NCI-H69 (cell line): ENCODE measurements at regions not wholly inside any gene's neighbourhood (a gene's known extent, or its start where the extent isn't known, plus 50 kb on each side); places are given as distances from the start of the nearest gene placed in this dataset.
"Not testable (repeated sequence)": the region's sequence is repeated elsewhere in the genome, so short reads cannot be mapped to it uniquely, and the experiment has no call there.

Source experiments
- DNase-seq: peaks from one replicate; lab custom pipeline; 2025; lab: John Stamatoyannopoulos, UW

DNA sequence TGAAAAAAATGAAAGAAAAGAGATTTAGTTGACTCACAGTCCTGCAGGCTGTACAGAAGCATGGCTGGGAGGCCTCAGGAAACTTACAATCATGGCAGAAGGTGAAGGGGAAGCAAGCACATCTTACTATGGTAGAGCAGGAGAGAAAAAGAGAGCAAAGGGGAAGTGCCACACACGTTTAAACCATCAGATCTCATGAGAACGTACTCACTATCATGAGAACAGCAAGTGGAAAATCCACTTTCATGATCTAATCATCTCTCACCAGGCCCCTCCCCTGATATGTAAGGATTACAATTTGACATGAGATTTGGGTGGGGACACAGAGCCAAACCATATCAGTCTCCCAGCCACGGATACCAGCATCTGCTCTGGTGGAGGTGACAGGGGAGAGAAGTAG, 50.8 kb upstream of the CPOX start:
- DNase-seq, result no peak

DNA sequence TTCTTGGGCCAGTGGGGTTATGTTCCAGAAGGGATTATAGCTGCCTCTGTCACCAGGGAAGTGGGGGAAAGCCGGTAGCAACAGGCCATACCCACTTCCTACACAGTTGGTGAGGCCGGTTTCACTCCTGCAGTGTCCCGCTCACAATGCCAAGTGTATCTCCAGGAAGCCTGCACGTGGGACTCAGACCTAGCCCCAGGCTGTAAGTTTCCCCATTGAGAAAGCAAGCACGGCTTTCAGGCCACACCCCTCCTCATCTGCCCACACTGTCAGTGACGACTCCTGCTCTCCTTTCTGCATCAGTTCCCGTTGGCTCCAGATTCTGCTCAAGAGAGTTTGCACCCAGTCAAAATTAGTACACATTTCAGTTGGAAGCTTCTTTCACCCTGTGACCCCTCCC, 51.6 kb upstream of the CPOX start:
- peak; percentile 56 for DNase-seq

DNA sequence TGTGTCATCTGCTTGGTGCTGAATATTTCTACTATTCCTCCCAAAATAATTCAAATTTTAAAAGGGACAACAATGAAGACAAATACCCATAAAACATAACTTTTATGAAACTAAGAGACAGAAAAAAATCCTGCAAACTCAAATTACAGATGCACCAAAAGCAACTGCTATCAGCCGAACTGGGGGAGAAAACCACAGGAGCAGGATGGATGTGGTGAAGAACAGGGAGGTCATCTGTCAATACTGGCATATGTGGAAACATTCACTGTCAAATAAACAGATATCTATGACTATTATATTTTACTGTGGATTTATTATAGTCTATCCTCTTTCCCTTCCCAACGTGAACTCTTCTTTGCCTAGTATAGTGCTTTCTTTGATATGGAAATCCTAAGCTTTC, 53.3 kb upstream of the CPOX start:
- DNase-seq, result no peak

DNA sequence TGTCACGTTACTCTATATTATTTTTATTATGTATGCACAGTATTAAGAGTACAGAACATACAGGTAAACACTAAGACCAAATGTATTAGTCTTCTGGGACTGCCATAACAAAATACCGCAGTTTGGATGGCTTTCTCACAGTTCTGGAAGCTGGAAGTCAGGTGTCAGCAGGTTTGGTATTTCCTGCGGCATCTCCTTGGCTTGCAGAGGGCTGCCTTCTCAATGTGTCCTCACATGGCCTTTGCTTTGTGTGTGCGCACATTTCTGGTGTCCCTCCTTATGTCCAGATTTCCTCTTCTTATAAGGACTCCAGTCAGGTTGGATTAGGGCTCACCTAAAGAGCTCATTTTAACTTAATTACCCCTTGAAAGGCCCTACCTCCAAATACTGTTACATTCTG, 53.8 kb upstream of the CPOX start:
- DNase-seq, result no peak

DNA sequence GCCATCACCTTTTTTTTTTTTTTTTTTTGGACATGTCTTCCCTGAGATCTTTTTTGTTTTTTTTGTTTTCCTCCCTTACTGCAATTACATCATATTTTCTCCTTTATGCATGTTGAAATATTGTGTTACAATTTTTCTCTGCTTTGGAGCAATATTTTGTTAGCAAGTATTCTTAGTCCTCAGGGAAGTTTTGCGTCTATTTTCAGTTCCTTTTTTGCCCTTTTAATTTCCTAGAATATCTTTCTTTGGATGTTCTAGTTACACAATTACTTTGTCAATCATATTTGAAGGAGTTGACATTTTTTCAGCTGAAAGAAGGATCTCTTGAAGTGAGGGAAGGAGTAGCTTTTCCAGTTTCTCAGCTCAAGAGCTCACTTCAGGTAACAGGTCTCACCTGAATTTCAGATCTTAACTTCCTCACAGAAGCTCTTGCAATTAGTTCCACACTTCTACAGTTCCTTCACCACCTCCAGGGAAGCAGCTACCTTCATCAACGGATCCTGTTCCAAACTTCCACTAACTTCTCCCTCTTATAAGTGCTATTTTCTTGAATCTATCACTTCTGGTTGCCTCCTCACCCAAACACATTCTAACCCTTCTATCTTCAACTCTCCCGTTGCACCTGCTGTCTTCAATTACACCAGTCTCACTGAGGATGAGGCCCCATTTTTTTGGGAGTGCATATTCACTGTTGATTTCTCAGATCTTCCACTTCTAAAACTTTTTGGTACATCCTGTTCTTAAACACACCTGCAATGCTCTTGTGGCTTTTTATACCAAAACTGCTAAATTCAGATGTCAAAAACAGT, 57.8 kb upstream of the CPOX start:
- DNase-seq, result no peak

DNA sequence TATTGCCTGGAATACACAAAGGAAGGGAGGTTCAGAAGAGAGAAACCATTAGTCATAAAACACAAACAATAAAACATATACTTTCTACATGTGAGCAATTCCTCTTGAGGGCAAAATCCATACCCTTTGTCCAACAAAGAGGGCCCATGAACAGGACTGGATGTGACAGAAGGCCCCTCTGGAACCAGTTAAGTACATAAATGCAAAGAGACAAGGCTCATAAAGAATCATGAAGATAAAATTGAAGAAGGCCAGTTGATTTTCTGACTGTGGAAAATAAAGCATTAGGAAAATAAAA, 58.3 kb upstream of the CPOX start:
- DNase-seq, result no peak

DNA sequence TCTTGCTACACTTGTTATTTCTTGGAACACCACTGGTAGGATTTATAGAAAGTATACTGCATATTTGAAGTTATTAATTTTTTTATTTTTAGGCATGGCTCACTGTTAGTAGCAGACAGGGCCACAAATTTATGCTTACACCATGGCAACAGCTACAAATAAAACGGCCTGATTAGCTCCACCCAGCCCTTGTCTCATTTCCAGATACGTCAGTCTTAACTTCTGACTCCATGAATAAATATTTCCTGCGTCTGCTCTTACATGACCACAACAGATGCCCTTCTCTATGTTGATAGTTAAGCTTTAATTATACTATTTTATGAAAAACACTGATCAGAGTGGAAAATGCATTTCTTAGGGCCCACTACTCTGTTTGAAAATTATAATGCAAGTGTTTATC, 62.3 kb upstream of the CPOX start:
- no peak for DNase-seq

DNA sequence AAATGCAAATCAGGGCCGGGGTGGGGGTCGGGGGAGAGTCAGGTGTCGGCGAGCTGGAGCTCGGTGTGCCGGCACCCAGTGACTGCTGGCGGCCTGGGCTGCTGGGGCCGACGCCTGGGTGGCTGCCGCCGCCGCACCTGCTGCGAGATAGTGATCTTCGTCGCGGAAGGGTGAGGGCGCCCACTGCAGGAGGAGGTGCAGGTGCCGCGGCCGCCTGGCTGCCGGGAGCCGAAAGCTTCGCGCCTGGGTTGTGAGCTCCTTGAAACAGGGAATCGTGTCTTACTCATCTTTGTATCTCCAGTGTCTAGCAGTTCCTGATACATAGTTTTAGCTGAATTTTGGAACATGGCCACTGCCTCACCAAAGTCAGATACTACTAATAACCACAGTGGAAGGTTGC, 64.0 kb upstream of the CPOX start:
- no peak for DNase-seq

DNA sequence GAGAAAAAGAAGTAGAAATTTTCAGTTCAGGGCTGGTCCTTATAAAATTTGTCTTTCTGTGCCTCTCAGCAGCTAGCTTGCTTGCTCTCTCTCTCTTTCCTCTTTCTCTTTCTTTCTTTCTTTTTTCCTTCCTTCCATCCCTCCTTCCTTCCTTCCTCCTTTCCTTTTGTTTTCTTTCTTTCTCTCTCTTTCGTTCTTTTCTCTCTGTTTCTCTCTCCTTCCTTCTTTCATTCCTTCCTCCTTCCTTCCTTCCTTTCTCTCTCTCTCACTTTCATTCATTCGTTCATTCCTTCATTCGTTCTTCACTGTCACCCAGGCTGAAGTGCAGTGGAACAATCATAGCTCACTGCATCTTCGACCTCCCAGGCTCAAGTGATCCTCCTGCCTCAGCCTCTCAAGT, 69.3 kb upstream of the CPOX start:
- no peak for DNase-seq

DNA sequence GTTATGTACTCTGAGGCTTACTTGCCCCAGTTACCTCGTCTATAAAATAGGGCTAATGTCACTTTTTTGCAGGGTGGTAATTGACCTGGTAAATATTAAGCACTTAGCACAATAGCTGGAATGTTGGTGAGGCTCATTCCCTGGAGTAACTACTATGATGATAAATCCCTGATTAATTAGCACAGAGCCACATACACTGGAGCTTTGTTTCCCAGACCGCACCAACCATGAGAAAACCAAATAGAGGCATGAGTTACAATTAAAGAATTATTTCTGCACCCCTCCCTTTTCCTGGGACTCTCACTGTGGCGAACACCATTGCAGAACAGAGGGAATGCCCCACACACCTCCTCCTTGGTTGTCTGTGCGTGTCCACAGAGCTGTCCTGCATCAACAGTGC, 76.6 kb upstream of the CPOX start:
- no peak for DNase-seq

DNA sequence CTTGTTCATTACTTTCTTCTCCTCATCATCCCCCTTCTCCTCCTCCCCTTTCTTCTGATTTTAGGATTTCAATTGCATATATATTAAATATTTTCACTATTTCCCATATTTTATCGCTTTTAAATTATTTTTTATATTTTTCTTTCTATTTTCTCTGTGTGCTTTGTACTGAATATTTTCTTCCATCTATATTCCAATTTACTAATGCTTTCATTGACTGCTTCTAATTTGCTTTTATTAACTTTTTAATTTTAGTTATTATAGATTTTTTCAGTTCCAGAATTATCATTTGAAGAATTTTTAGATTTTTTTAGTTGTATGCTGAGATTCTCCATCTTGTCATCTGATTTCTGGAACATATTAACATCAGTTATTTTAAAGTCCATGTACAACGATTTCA, 83.2 kb upstream of the ST3GAL6 start:
- no peak for DNase-seq

DNA sequence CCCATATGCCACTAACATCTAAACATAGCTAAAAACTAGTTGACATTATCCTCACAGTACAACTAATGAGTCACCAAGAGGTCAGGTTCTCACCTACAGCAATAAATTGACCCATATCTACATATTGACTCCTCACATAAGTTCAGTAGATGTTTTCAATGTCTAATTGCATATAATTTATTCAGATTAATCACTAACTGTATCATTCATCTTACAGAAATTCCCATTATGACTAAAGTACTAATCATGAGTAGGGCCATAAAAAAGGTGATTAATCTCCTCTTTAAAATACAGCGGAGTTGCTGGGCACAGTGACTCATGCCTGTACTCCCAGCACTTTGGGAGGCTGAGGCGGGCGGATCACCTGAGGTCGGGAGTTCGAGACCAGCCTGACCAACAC, 82.4 kb upstream of the ST3GAL6 start:
- DNase-seq, result no peak

DNA sequence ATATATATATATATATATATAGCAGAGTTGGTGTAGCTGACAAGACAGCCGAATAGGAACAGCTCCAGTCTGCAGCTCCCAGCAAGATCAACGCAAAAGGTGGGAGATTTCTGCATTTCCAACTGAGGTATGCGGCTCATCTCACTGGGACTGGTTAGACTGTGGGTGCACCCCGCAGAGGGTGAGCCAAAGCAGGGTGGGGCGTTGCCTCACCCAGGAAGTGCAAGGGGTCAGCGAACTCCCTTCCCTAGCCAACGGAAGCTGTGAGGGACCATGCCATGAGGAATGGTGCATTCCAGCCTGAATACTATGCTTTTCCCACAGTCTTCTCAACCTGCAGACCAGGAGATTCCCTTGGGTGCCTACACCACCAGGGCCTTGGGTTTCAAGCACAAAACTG, 81.7 kb upstream of the ST3GAL6 start:
- no peak for DNase-seq

DNA sequence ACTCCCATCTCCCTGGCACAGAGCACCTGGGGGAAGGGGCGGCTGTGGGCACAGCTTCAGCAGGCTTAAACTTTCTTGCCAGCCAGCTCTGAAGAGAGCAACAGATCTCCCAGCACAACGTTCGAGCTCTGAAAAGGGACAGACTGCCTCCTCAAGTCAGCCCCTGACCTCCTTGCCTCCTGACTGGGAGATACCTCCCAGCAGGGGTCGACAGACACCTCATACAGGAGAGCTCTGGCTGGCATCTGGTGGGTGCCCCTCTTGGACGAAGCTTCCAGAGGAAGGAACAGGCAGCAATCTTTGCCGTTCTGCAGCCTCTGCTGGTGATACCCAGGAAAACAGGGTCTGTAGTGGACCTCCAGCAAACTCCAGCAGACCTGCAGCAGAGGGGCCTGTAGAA, 80.7 kb upstream of the ST3GAL6 start:
- not testable (repeated sequence) for DNase-seq

DNA sequence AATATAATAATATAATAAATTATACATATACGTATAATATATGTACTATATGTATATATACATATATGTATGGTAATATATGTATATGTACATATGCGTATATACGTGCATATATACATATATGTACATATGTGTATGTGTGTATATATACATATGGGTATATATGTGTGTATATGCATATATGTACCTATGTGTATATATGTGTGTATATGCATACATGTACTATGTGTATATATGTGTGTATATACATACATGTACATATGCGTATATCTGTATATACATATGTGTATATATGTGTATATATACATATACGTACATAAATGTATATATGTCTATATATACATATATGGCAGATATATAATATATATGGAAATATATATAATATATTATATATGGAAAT, 74.8 kb upstream of the ST3GAL6 start:
- DNase-seq, result no peak

DNA sequence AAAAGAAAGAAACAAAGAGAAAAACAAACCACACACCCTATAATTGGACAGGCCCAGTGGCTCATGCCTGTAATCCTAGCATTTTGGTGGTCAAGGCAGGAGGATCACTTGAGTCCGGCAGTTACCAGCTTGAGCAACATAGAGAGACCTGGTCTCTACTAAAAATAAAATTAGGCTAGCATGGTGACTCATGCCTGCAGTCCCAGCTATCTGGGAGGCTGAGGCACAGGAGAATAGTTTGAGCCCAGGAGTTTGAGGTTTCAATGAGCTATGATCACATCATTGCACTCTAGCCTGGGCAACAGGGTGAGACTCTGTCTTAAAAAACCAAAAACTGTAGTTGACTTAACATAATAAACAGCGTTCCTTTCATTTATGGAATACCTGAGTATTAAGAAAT, 72.3 kb upstream of the ST3GAL6 start:
- no peak for DNase-seq

DNA sequence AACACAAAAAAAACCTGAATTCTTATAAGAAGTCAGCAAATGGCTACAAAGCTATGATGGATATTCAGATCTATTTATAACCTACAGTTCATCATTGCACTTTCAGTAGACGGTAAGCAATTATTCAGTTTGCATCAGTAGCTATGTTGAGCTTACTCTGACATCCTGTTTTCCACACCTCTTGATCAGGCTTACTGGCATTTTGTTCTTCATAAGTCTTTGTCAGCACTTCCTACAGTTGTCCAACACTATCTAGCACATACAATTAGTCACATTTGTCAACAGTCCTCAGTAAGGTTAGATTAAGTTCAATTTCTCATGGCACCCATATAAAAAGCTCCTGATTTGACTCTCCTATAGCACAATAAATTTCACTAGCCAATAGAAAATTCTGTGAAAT, 71.2 kb upstream of the ST3GAL6 start:
- no peak for DNase-seq

DNA sequence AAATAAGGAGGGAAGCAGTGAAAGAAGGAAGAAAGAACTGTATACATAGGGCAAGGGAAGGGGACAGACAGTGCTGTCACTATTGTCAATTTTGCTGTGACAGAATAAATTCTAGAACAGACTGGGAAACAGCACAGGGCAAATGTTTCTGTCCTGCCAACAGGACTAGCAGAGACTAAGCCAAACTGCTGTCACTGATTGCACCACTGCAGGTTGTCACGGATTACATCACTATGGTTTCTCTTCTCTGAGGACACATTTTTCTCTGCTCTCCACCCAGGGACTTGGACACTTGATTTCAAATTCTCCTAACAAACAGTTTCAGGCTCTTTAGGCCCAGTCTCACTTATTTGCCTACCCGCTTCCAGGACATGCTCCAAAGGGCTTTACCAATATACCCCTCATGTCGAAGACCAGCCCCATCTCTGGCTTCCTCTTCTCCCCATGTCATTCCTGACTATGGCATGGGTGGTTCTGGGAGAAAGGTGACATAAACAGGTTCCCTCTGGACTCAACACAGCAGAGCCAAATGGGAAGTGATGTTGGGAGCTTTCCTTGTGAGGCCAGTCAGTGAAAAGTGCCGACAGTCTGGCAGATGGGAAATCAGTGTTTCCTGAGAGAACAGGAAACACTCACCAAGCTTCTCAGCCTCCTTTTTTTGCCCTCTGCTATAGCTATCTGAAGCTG, 70.2 kb upstream of the ST3GAL6 start:
- no peak for DNase-seq

DNA sequence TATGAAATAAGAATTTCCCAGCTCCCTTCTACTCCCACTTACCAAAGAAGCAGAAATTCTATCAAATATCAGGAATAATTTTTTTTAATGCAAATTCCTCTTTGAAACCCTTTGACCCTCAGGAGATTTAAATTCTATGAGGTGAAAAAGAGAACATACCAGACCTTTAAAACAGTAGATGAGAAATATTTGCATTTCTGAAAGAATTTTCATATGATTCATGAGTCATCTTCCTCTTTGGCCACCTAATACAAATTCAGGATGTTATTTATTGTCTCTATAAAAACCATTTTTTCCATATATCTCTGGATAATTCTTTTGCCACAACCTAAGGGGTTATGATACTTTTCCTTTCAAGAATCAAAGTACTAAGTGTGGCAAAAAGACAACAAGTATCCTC, 67.3 kb upstream of the ST3GAL6 start:
- DNase-seq, result no peak

DNA sequence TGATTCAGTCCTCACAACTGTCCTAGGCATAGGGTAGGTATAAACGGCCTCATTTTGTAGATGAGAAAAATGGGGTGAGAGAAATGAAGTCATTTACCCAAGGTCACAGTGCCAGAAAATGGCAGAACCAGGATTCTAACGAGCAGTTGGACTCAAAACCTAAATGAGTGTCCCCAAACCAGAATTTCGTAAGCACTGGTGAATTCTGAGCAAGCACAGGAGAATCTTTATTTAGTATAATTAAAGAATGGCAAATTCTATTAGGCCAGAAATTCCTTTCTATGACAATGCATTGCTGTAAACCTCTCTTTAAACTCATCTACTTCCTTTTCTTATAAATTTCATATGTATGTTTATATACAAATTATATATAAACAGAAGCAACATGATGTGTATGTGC, 66.8 kb upstream of the ST3GAL6 start:
- DNase-seq, result not testable (repeated sequence)

DNA sequence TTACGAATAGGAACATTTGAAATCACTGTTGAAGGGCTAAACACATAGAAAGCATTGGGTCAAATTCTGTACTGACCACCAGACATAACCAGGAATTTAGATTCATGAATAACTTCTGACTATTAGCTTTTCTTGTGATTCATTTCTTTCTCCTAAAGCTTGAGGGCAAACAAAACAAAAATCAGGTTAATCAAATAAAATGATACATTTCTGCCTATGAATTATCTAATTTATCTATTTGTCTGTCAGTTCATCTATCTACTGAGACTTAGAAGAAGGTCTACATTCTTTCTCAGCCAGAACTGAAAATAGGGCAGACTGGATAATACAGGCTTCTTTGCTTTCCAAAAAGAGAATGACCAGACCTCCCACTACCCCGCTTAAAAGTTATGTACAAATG, 65.9 kb upstream of the ST3GAL6 start:
- DNase-seq, result no peak

DNA sequence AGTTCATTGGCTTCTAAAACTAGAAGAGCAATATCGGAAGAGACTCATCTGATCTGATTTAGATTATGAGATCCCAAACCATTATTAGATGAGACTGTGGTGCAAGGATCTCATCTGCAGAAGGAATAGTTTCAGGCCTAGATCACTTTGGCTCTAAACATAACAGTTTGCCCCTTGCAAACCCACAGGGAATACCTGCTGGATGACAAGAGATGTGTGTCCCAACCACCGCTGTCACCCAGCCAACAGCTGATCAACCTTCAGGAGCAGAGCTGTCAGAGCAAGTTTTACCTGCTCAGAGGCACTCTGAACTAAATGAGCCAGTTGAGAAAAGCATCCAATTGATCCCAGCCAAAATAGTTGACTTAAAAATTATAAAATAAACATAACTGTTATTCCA, 64.0 kb upstream of the ST3GAL6 start:
- DNase-seq, result no peak

DNA sequence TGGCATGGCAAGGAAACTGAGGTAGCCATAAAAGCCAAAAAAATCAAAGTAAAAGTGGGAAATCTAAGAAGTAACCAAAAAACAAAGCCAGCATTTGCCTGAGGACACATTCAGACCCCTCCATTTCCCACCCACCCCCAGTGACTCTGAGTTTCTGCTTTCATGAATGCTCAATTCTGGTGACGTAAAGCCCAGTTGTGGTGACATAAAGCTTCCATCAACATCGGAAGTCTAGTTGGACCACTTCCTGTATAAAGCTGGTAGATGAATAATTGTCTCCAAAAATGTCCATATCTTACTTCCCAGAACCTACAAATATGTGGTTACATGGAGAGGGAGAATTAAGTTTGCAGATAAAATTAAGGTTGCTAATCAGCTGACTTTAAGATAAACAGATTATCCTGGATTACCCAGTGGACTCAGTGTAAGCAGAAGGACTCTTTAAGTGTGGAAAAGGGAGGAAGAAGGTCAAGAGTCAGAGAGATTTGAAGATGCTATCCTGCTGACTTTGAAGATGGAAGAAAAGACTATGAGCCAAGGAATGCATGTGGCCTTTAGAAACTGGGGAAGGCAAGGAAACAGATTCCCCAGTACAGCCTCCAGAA, 62.0 kb upstream of the ST3GAL6 start:
- DNase-seq, result no peak

DNA sequence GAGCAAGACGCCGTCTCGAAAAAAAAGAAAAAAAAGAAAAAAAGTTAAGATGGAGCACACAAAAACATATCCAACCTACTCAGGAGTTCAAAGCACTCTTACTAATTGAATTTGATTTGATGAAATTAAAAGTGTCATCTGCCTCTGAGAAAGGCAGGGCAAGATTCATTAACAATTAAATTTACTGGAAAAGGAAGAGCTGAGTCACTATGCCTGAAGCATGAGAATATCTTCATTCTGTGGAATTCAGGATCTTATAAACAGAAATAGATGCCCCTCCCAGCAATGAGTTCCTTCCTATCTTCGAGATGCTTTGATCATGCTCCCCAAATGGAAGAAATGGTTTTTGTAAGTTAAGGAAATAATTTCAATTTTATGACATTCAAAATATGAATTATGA, 61.0 kb upstream of the ST3GAL6 start:
- no peak for DNase-seq
